Cardiac fibroblast (primary cell): ENCODE measurements at regions not wholly inside any gene's neighbourhood (a gene's known extent, or its start where the extent isn't known, plus 50 kb on each side); places are given as distances from the start of the nearest gene placed in this dataset.

ENCODE experiments used
- DNase-seq, 2 donors: peaks; one replicate each; pipeline versions ENCODE4 v3.0.0 to v3.0.0-alpha.2; 2010; ENCODE audit warnings: low read depth in 2 of 2
- H3K4me3 ChIP-seq, 2 donors: replicated peaks in 1 of 2; 1 replicate in 1 of 2; 2 replicates in 1 of 2; pipeline ENCODE4 v1.5.1; 2011; ENCODE audit warnings: low read depth in 2 of 2, low read length in 2 of 2, mild to moderate bottlenecking in 2 of 2, moderate library complexity in 1 of 2
- TF ChIP-seq, protein P1 (sequence below): IDR thresholded peaks from one replicate; pipeline ENCODE4 v1.5.1; 2011; ENCODE audit warnings: low read depth, mild to moderate bottlenecking, low read length, inconsistent platforms

DNA sequence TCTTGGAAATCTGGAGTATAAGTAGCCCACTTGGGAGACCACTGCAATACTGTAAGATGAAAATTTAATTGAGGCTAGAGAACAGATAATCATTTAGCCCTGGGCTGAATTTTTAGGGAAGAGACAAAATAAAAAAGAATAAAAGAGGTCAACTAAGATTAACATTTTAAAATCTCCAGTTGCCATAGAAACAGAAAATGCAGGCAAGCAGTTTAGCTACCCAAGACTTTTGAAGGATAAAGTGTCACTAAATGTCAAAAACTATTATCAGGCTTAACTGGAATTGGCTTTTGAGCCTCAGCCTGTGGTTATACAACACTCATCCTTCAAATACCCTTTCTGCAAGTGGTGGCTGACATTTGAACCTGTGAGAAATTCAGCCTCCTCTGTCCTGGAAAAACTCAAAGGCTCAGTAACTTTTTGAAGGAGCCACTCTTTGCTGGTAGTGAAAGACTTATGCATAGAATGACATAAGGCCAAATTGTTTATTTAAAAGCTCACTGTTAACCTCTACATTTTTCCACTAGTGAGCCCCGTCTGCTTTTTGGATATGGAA, 220.7 kb upstream of the KCNJ16 start:
- TF ChIP-seq, protein P1, sequence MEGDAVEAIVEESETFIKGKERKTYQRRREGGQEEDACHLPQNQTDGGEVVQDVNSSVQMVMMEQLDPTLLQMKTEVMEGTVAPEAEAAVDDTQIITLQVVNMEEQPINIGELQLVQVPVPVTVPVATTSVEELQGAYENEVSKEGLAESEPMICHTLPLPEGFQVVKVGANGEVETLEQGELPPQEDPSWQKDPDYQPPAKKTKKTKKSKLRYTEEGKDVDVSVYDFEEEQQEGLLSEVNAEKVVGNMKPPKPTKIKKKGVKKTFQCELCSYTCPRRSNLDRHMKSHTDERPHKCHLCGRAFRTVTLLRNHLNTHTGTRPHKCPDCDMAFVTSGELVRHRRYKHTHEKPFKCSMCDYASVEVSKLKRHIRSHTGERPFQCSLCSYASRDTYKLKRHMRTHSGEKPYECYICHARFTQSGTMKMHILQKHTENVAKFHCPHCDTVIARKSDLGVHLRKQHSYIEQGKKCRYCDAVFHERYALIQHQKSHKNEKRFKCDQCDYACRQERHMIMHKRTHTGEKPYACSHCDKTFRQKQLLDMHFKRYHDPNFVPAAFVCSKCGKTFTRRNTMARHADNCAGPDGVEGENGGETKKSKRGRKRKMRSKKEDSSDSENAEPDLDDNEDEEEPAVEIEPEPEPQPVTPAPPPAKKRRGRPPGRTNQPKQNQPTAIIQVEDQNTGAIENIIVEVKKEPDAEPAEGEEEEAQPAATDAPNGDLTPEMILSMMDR, result no peak
- no peak for DNase-seq
- H3K4me3 ChIP-seq, result no peak overlapping the region

DNA sequence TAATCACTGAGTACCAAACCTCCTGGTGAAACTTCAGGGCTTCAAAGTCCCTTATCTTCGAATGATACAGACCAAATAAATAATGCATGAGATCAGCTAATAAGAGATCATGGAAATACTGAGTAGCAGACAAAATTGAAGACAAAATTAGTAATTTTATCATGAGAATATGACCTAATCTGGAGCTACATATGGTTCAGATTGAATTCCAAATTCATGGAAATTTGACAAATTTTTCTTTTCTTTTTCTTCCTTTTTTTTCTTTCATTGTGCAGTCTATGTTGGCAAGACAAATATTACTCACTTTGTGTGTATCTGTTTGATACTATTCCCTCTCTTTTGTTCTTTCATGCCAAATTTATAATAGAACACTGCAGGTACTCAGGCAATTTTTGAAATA, 218.1 kb upstream of the KCNJ16 start:
- DNase-seq, result no peak
- TF ChIP-seq, protein P1, result no peak
- no peak overlapping the region for H3K4me3 ChIP-seq

DNA sequence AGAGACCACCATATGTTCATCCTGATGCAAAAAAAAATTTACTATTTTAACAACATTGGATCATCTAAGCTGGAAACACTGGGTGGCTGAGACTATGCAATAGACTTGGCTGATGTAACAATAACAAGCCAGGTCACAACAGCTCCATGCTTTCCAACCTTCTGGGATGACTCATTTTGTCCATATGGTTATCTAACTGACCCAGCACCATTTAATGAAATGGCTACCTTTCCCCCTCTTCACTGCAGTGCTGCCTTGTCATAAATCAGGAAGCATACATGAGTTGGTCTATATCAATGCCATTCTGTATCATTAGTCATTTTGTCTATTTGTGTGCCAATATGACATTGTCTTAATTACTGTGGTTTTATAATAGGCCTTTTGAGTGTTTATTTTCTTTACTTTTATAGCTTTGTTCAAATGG, 217.6 kb upstream of the KCNJ16 start:
- DNase-seq, result peak; percentile 60 to 93
- TF ChIP-seq, protein P1, result no peak
- H3K4me3 ChIP-seq, result no peak overlapping the region

DNA sequence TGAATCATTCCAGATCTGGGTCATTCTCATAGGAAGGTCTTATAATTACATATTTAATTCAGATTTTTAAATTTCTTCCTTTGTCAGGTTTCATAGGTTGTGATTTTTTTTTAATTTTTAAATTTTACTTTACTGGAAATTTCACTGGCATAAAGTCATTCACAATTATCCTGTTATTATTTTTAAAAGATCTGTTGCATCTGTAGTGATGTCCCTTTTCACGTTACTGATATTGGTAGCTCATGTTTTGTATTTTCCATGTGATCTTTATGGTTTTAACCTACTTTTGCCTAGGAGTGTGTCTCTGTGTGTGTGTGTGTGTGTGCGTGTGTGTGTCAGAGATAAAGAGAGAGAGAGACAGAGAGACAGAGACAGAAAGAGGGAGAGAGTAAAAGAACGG, 216.6 kb upstream of the KCNJ16 start:
- no peak for DNase-seq
- TF ChIP-seq, protein P1, result no peak
- no peak overlapping the region for H3K4me3 ChIP-seq

DNA sequence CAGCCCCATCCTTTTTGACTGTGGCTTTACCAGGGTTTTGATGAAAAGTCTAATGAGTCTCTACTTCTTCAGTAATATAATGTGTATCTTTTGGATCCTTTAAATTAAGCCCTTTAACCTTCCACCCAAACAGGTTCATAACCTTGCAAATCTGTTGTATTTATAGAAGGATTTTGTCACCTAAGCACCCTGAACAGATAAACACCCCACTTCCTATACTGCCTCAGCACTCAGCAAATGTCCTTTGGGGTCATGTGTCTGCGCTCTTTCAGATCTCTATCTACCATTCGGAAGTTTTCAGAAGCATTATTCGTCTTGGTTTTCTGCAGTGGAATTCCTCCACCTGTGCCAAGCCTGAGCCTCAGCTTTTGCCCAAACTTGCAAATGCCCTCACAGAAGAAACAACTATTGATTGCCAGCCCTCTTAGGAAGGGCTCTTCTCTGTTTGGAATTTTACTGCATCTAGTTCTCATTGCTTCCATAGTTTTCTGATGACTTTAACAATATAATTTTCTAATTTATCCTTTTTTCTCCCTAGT, 214.8 kb upstream of the KCNJ16 start:
- no peak for DNase-seq
- H3K4me3 ChIP-seq, result no peak overlapping the region
- TF ChIP-seq, protein P1, result no peak

DNA sequence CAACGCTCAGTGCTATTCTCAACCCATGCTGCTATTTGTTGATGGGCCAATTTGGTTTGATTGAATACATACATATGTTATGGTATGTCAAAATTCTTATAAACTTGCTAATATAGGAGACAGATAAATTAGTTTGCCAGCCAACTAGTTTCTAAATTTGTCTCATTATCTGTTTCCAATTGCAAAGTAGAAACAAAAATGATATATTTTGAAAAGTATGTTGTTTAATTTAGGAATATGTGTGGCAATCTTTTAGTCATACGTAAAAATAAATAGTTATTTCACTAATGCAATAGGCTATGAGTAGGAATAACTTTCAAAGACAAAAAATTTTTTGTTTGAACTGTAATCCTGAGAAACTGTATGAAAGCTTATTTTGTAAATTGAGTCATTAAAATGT, 210.6 kb upstream of the KCNJ16 start:
- TF ChIP-seq, protein P1, result no peak
- DNase-seq, result no peak
- no peak overlapping the region for H3K4me3 ChIP-seq

DNA sequence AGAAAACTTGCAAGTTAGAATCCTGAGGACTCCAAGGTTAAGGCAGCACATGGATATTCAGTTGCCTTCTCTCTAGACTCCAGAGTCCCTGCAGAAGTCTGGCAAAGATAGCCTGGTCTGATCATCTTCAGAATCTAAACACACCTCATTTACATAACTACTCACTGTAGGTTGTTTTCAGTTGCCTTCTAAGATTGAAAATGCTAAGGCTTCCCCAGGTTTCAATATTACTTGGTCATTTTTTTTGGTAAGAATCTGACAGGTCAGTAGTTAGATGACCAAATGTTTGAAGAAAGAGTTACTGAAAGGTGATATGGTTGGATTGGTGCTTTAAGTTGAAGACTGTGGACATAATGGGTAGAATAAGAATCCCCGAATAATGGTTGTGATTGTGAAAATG, 205.4 kb upstream of the KCNJ16 start:
- TF ChIP-seq, protein P1, result no peak
- no peak for DNase-seq
- no peak overlapping the region for H3K4me3 ChIP-seq
